ENCODE measurements at regions not wholly inside any gene's neighbourhood (a gene's known extent, or its start where the extent isn't known, plus 50 kb on each side); places are given as distances from the start of the nearest gene placed in this dataset.

DNA sequence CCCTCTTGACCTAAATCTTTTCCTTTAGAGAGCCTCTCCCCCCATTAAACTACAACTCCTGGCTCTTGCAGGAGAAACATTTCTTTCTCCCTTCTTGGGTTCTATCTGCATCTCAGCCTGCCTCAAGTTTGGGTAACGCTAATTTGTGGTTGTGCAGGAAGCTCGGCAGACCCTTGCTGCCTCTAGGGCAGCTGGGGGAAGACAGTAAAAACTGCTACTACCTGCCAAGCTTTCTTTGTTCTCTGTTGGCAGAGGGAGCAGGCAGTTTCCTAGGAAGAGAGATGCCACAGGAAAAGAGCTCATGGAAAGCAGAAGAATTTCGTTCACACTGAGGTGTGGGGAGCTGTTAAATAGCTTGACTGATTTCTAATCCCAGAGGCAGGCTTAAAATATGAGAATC lies 555.6 kb upstream of the IGFBP7 start:
- TF ChIP-seq POLR2A (IDR thresholded peaks at IDR 0.05) = no peak
- TF ChIP-seq, protein P1, sequence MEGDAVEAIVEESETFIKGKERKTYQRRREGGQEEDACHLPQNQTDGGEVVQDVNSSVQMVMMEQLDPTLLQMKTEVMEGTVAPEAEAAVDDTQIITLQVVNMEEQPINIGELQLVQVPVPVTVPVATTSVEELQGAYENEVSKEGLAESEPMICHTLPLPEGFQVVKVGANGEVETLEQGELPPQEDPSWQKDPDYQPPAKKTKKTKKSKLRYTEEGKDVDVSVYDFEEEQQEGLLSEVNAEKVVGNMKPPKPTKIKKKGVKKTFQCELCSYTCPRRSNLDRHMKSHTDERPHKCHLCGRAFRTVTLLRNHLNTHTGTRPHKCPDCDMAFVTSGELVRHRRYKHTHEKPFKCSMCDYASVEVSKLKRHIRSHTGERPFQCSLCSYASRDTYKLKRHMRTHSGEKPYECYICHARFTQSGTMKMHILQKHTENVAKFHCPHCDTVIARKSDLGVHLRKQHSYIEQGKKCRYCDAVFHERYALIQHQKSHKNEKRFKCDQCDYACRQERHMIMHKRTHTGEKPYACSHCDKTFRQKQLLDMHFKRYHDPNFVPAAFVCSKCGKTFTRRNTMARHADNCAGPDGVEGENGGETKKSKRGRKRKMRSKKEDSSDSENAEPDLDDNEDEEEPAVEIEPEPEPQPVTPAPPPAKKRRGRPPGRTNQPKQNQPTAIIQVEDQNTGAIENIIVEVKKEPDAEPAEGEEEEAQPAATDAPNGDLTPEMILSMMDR (IDR thresholded peaks at IDR 0.05) = no peak
